ENCODE measurements at regions not wholly inside any gene's neighbourhood (a gene's known extent, or its start where the extent isn't known, plus 50 kb on each side); places are given as distances from the start of the nearest gene placed in this dataset.

DNA sequence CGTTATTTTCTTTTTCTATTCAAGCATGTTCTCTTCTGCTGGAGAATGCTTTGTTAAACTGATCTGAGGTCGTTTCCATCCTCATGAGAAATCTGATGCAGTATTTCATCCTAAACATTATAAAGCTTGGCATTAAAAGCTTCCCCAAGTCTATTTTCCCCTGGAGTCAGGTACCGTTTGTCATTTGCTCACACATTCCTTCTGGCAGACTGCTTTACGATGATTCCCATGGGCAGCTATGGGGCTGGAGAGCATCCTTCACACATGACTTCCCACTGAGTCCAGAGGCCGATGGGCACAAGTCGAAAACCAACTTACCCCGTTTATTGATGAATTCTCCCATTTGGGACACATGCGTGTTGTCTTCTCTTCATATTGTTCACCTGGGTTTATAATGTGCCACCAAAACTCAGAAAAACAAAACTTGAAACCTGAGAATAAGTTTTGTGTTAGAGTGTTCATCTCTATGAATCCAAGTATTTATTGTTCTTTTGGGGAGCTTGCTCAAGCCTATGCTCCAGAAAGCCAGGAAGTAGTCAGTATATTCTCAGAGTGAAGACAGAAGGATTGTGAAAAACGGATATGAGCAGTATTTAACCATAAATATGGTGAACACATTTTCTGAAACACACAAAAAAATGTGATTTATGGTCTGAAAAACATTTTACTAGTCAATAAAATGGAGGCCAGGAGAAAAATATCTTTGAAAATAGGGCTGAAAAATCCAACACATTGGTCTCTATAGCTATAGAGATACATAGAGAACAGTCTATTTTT is 298.8 kb upstream of the NOCT start:
- TF ChIP-seq, protein P1, sequence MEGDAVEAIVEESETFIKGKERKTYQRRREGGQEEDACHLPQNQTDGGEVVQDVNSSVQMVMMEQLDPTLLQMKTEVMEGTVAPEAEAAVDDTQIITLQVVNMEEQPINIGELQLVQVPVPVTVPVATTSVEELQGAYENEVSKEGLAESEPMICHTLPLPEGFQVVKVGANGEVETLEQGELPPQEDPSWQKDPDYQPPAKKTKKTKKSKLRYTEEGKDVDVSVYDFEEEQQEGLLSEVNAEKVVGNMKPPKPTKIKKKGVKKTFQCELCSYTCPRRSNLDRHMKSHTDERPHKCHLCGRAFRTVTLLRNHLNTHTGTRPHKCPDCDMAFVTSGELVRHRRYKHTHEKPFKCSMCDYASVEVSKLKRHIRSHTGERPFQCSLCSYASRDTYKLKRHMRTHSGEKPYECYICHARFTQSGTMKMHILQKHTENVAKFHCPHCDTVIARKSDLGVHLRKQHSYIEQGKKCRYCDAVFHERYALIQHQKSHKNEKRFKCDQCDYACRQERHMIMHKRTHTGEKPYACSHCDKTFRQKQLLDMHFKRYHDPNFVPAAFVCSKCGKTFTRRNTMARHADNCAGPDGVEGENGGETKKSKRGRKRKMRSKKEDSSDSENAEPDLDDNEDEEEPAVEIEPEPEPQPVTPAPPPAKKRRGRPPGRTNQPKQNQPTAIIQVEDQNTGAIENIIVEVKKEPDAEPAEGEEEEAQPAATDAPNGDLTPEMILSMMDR (IDR thresholded peaks at IDR 0.05): no peak
- no peak for TF ChIP-seq POLR2AphosphoS5 (IDR thresholded peaks at IDR 0.05)
- TF ChIP-seq POLR2A (IDR thresholded peaks at IDR 0.05): no peak
